SK-N-SH (cell line): ENCODE measurements at regions not wholly inside any gene's neighbourhood (a gene's known extent, or its start where the extent isn't known, plus 50 kb on each side); places are given as distances from the start of the nearest gene placed in this dataset.

Experiments
- CTCF ChIP-seq: fragments of 200-600 bp; sonication (generic); IDR thresholded peaks from 2 replicates; pipeline ENCODE4 v1.6.1; 2017; ENCODE audit warnings: antibody characterized with exemption, mild to moderate bottlenecking, moderate library complexity
- FOSL2 ChIP-seq: IDR thresholded peaks from 2 replicates; pipeline ENCODE4 v1.4.0; 2012; ENCODE audit warnings: low read depth, mild to moderate bottlenecking, moderate library complexity, borderline replicate concordance
- FOXM1 ChIP-seq: IDR thresholded peaks from 2 replicates; pipeline ENCODE4 v1.4.0; 2012; ENCODE audit warnings: low read depth, mild to moderate bottlenecking
- MAX ChIP-seq: IDR thresholded peaks from 2 replicates; pipeline ENCODE4 v1.4.0; 2012; ENCODE audit warnings: low read depth
- MXI1 ChIP-seq: IDR thresholded peaks from 2 replicates; pipeline ENCODE4 v1.6.1; 2012; ENCODE audit warnings: mild to moderate bottlenecking, low read depth, low read length, improper control_type of control experiment
- POLR2AphosphoS5 ChIP-seq: IDR thresholded peaks from 2 replicates; pipeline ENCODE4 v1.6.1; 2012; ENCODE audit warnings: low read depth, low read length
- RAD21 ChIP-seq: IDR thresholded peaks from 2 replicates; pipeline ENCODE4 v1.6.1; 2012; ENCODE audit warnings: mild to moderate bottlenecking, low read length
- TAF1 ChIP-seq: IDR thresholded peaks from 2 replicates; pipeline ENCODE4 v1.6.1; 2012; ENCODE audit warnings: low read depth, mild to moderate bottlenecking, low read length, moderate library complexity, borderline replicate concordance
- USF2 ChIP-seq: fragments of 150-350 bp; IDR thresholded peaks from 2 replicates; pipeline ENCODE4 v1.6.1; 2017; ENCODE audit warnings: antibody characterized with exemption, low read length, low read depth, borderline replicate concordance

GRCh38 chrX:8969378-8969777 lies 64.5 kb downstream of the FAM9B start:
- TF ChIP-seq MXI1 (no peak), POLR2AphosphoS5 (no peak), CTCF (no peak), FOSL2 (no peak), TAF1 (no peak), MAX (no peak), RAD21 (no peak), USF2 (no peak), FOXM1 (no peak)
